HepG2 (cell line): ENCODE measurements at regions not wholly inside any gene's neighbourhood (a gene's known extent, or its start where the extent isn't known, plus 50 kb on each side); places are given as distances from the start of the nearest gene placed in this dataset.

Experiments
- DR1 ChIP-seq: sonication (generic); formaldehyde crosslinking; IDR thresholded peaks from 2 replicates; pipeline ENCODE4 v1.8.0; 2021; ENCODE audit warnings: mild to moderate bottlenecking, missing genetic modification reagents, inconsistent platforms
- KDM2A ChIP-seq: sonication (generic); formaldehyde crosslinking; IDR thresholded peaks from 2 replicates; pipeline ENCODE4 v1.4.0; 2020; ENCODE audit warnings: low read depth, missing genetic modification reagents, borderline replicate concordance
- NKX3-1 ChIP-seq: sonication (generic); formaldehyde crosslinking; IDR thresholded peaks from 2 replicates; pipeline ENCODE4 v1.5.0; 2020; ENCODE audit warnings: missing genetic modification reagents
- NR2F1 ChIP-seq, 2 experiments: fragments of 450-650 bp in 1 of 2; formaldehyde crosslinking in 1 of 2; IDR thresholded peaks; 2 replicates each; pipeline versions ENCODE4 v1.5.0 to v1.6.1; 2016 to 2020; ENCODE audit warnings: mild to moderate bottlenecking in 1 of 2, missing compliant biosample characterization in 1 of 2, missing genetic modification reagents in 1 of 2, moderate library complexity in 1 of 2
- REST ChIP-seq, 2 experiments: IDR thresholded peaks; 2 replicates each; pipeline ENCODE4 v1.6.1; 2011 to 2012; ENCODE audit warnings: low read length in 2 of 2, borderline replicate concordance in 1 of 2, low read depth in 1 of 2, mild to moderate bottlenecking in 1 of 2, moderate library complexity in 1 of 2
- SNAPC5 ChIP-seq: sonication (generic); formaldehyde crosslinking; IDR thresholded peaks from 2 replicates; pipeline ENCODE4 v1.8.1; 2023; ENCODE audit warnings: mild to moderate bottlenecking, missing genetic modification reagents, borderline replicate concordance
- TOPORS ChIP-seq: sonication (generic); formaldehyde crosslinking; IDR thresholded peaks from 2 replicates; pipeline ENCODE4 v1.8.0; 2023; ENCODE audit warnings: mild to moderate bottlenecking, missing genetic modification reagents
- YEATS4 ChIP-seq: sonication (generic); formaldehyde crosslinking; IDR thresholded peaks from 2 replicates; pipeline ENCODE4 v1.4.0; 2020; ENCODE audit warnings: missing genetic modification reagents, borderline replicate concordance

- TF ChIP-seq NKX3-1 (CRISPR knock-in tag) (no peak), SNAPC5 (CRISPR knock-in tag) (no peak), YEATS4 (no peak), NR2F1 (CRISPR knock-in tag; IDR thresholded peaks at IDR 0.05) (no peak), DR1 (CRISPR knock-in tag) (no peak), TOPORS (CRISPR knock-in tag) (no peak), REST (IDR thresholded peaks at IDR 0.05; ENCODE audit: borderline replicate concordance in 1 of 2, low read depth in 1 of 2, low read length in 2 of 2) (no peak), KDM2A (CRISPR knock-in tag) (no peak)
Measured at GRCh38 chr5:15135661-15136060, 264.1 kb upstream of the ANKH start.
